Mesenchymal stem cell (in vitro differentiated cells and primary cell): ENCODE measurements at regions not wholly inside any gene's neighbourhood (a gene's known extent, or its start where the extent isn't known, plus 50 kb on each side); places are given as distances from the start of the nearest gene placed in this dataset.

Experiments used
- DNase-seq: peaks from one replicate; pipeline ENCODE4 v3.0.0-alpha.2; 2013
- H2AFZ ChIP-seq: one replicate; pipeline ENCODE4 v1.6.1; 2013; ENCODE audit warnings: low read depth, mild to moderate bottlenecking, control low read depth, inconsistent platforms, low read length, moderate library complexity
- H2AK5ac ChIP-seq: 2 replicates; pipeline ENCODE4 v1.6.1; 2013; ENCODE audit warnings: low read length, moderate library complexity, mild to moderate bottlenecking, inconsistent platforms; ENCODE audit not compliant: severe bottlenecking
- H2BK120ac ChIP-seq: one replicate; pipeline ENCODE4 v1.6.1; 2013; ENCODE audit warnings: low read depth, mild to moderate bottlenecking, inconsistent platforms, low read length, moderate library complexity
- H2BK12ac ChIP-seq, 2 experiments: one replicate each; pipeline ENCODE4 v1.6.1; 2013; ENCODE audit warnings: inconsistent platforms in 2 of 2, low read length in 2 of 2, mild to moderate bottlenecking in 2 of 2, moderate library complexity in 2 of 2, control low read depth in 1 of 2
- H2BK15ac ChIP-seq: one replicate; pipeline ENCODE4 v1.6.1; 2013; ENCODE audit warnings: mild to moderate bottlenecking, low read depth, inconsistent platforms; ENCODE audit not compliant: poor library complexity, severe bottlenecking
- H2BK5ac ChIP-seq: 2 replicates; pipeline ENCODE4 v1.6.1; 2013; ENCODE audit warnings: low read depth, mild to moderate bottlenecking, low read length, control low read depth, inconsistent platforms; ENCODE audit not compliant: poor library complexity, severe bottlenecking
- H3K14ac ChIP-seq, 2 experiments: one replicate each; pipeline ENCODE4 v1.6.1; 2013; ENCODE audit warnings: inconsistent platforms in 2 of 2, low read length in 2 of 2, control low read depth in 1 of 2, mild to moderate bottlenecking in 1 of 2, moderate library complexity in 1 of 2
- H3K18ac ChIP-seq, 2 experiments: one replicate each; pipeline ENCODE4 v1.6.1; 2013; ENCODE audit warnings: inconsistent platforms in 2 of 2, low read length in 2 of 2, control low read depth in 1 of 2, low read depth in 1 of 2, mild to moderate bottlenecking in 1 of 2
- H3K23ac ChIP-seq, 2 experiments: one replicate each; pipeline ENCODE4 v1.6.1; 2013; ENCODE audit warnings: inconsistent platforms in 2 of 2, low read length in 2 of 2, mild to moderate bottlenecking in 2 of 2, moderate library complexity in 2 of 2, control low read depth in 1 of 2
- H3K27ac ChIP-seq: 2 replicates; pipeline ENCODE4 v1.5.1; 2013; ENCODE audit warnings: mild to moderate bottlenecking, moderate library complexity, low read length, control low read depth, inconsistent platforms; ENCODE audit not compliant: poor library complexity, severe bottlenecking
- H3K27me3 ChIP-seq, 2 experiments: 2 replicates each; pipeline versions ENCODE4 v1.6.1 to v1.7.0; 2013; ENCODE audit warnings: low read length in 2 of 2, mild to moderate bottlenecking in 2 of 2, moderate library complexity in 2 of 2, control low read depth in 1 of 2, inconsistent platforms in 1 of 2; ENCODE audit not compliant: control insufficient read depth in 1 of 2, insufficient read depth in 1 of 2
- H3K36me3 ChIP-seq, 2 experiments: 2 replicates each; pipeline versions ENCODE4 v1.6.1 to v1.7.0; 2013; ENCODE audit warnings: low read length in 2 of 2, control low read depth in 1 of 2, inconsistent platforms in 1 of 2, low read depth in 1 of 2, mild to moderate bottlenecking in 1 of 2; ENCODE audit not compliant: insufficient read depth in 2 of 2, control insufficient read depth in 1 of 2
- H3K4ac ChIP-seq, 2 experiments: one replicate each; pipeline ENCODE4 v1.6.1; 2013; ENCODE audit warnings: inconsistent platforms in 2 of 2, low read length in 2 of 2, mild to moderate bottlenecking in 2 of 2, moderate library complexity in 2 of 2, control low read depth in 1 of 2, low read depth in 1 of 2
- H3K4me1 ChIP-seq: 2 replicates; pipeline ENCODE4 v1.6.1; 2013; ENCODE audit warnings: low read depth, low read length, control low read depth; ENCODE audit not compliant: control insufficient read depth, insufficient read depth
- H3K4me2 ChIP-seq: 2 replicates; pipeline ENCODE4 v1.6.1; 2013; ENCODE audit warnings: low read length, mild to moderate bottlenecking, inconsistent platforms; ENCODE audit not compliant: poor library complexity, severe bottlenecking
- H3K4me3 ChIP-seq, 2 experiments: 2 replicates each; pipeline versions ENCODE4 v1.5.1 to v1.7.0; 2013; ENCODE audit warnings: low read length in 2 of 2, mild to moderate bottlenecking in 2 of 2, control low read depth in 1 of 2, low read depth in 1 of 2; ENCODE audit not compliant: insufficient read depth in 1 of 2
- H3K79me1 ChIP-seq: replicated peaks from 2 replicates; pipeline ENCODE4 v1.6.1; 2013; ENCODE audit warnings: mild to moderate bottlenecking, control low read depth, low read length, inconsistent platforms; ENCODE audit not compliant: poor library complexity, severe bottlenecking
- H3K9ac ChIP-seq: 2 replicates; pipeline ENCODE4 v1.7.0; 2013; ENCODE audit warnings: mild to moderate bottlenecking, low read length, moderate library complexity
- H3K9me3 ChIP-seq: 2 replicates; pipeline ENCODE4 v1.7.0; 2013; ENCODE audit warnings: mild to moderate bottlenecking, low read length; ENCODE audit not compliant: control insufficient read depth
- H4K8ac ChIP-seq: one replicate; pipeline ENCODE4 v1.6.1; 2013; ENCODE audit warnings: inconsistent platforms, mild to moderate bottlenecking, low read length, moderate library complexity
- H4K91ac ChIP-seq: one replicate; pipeline ENCODE4 v1.6.1; 2013; ENCODE audit warnings: mild to moderate bottlenecking, low read length, inconsistent platforms
- WGBS: methylation state at CpG from one replicate; pipeline ENCODE4 v1.1.7; 2013; ENCODE audit warnings: mixed read lengths; 5-methylcytosine and 5-hydroxymethylcytosine counted together

- Histone ChIP-seq H3K23ac (no peak overlapping the region), H4K91ac (no peak overlapping the region), H2BK15ac (no peak overlapping the region), H3K4me2 (no peak overlapping the region), H3K9ac (no peak overlapping the region), H3K4me3 (no peak overlapping the region), H3K27ac (no peak overlapping the region), H2BK12ac (no peak overlapping the region), H2AK5ac (no peak overlapping the region), H4K8ac (no peak overlapping the region), H3K4ac (no peak overlapping the region), H2AFZ (no peak overlapping the region), H2BK120ac (no peak overlapping the region), H2BK5ac (no peak overlapping the region), H3K27me3 (no peaks in the 10 kb centered on the region), H3K4me1 (no peaks in the 10 kb centered on the region), H3K36me3 (no peaks in the 10 kb centered on the region), H3K14ac (no peak overlapping the region), H3K79me1 (no peaks in the 10 kb centered on the region), H3K9me3 (no peaks in the 10 kb centered on the region), H3K18ac (no peak overlapping the region)
- DNase-seq: peak; percentile 43
- WGBS: 80% methylated on average over 1 of the region's 2 CpGs
Measured at GRCh38 chr6:66238851-66239250, 531.8 kb upstream of the EYS start.

DNA sequence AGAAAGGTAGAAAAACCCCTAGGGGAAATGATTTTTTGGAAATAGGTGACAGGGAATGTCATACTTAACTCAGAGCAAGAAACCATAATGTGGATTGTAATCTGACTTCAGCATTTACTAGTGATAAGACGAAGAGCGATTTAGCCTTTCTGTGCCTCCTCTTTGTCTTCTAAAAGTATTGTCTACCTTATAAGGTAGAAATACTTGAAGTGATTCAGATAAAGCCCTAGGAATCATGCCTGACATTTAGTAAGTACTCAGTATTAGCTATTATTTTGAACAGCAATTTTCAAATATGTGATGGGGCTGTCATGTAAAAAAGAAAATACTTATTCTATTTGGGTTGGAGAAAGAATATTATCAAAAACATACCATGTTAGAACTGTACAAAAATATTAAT, 525.9 kb upstream of the EYS start:
- H3K9me3 ChIP-seq: no peaks in the 10 kb centered on the region
- DNase-seq: no peak

DNA sequence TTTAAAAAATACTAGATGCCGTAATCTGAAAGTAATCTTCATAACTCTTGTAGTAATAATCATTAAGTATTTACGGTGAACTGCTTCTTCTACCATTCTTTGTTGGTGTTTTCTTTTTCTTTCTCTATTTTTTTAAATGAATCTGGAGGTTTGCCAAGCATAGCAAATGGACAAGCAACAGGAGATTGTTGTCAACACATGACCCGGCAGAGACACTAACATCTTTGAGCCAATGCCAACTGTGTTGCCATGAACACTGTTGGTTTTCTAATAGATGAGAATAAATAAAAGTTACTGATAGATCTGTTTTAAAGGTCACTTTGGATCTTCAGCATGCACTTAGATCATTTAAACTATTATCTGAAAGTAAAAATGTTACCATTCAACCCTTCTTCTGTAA, 523.6 kb upstream of the EYS start:
- H3K36me3 ChIP-seq: no peaks in the 10 kb centered on the region
- H3K79me1 ChIP-seq: no peaks in the 10 kb centered on the region
- no peak overlapping the region for H4K8ac ChIP-seq
- 75% methylated on average over 1 of the region's 3 CpGs for WGBS
- no peak overlapping the region for H2BK120ac ChIP-seq
- no peak overlapping the region for H2BK5ac ChIP-seq
- no peak overlapping the region for H3K4me3 ChIP-seq
- H3K27me3 ChIP-seq: no peaks in the 10 kb centered on the region
- no peak for DNase-seq
- H2AFZ ChIP-seq: no peak overlapping the region
- no peak overlapping the region for H2AK5ac ChIP-seq
- no peak overlapping the region for H3K27ac ChIP-seq
- H3K18ac ChIP-seq: no peak overlapping the region
- no peak overlapping the region for H2BK12ac ChIP-seq
- no peak overlapping the region for H3K9ac ChIP-seq
- H3K4me1 ChIP-seq: no peaks in the 10 kb centered on the region
- H3K4ac ChIP-seq: no peak overlapping the region
- H3K9me3 ChIP-seq: no peaks in the 10 kb centered on the region
- H2BK15ac ChIP-seq: no peak overlapping the region
- H4K91ac ChIP-seq: no peak overlapping the region
- no peak overlapping the region for H3K14ac ChIP-seq
- H3K23ac ChIP-seq: no peak overlapping the region
- H3K4me2 ChIP-seq: no peak overlapping the region

More for the DNA sequence above, 525.9 kb upstream of the EYS start:
- no peaks in the 10 kb centered on the region for H3K79me1 ChIP-seq
- no peak overlapping the region for H2BK12ac ChIP-seq
- no peaks in the 10 kb centered on the region for H3K36me3 ChIP-seq
- no CpG with 5 or more reads among the region's 2 CpGs for WGBS
- no peak overlapping the region for H3K4me2 ChIP-seq
- H2BK120ac ChIP-seq: no peak overlapping the region
- H3K23ac ChIP-seq: no peak overlapping the region
- H3K27me3 ChIP-seq: no peaks in the 10 kb centered on the region
- H4K8ac ChIP-seq: no peak overlapping the region
- no peak overlapping the region for H2AK5ac ChIP-seq
- H2AFZ ChIP-seq: no peak overlapping the region
- H3K27ac ChIP-seq: no peak overlapping the region
- no peak overlapping the region for H2BK5ac ChIP-seq
- H4K91ac ChIP-seq: no peak overlapping the region
- H3K4me1 ChIP-seq: no peaks in the 10 kb centered on the region
- H3K18ac ChIP-seq: no peak overlapping the region
- H3K4ac ChIP-seq: no peak overlapping the region
- H3K9ac ChIP-seq: no peak overlapping the region
- no peak overlapping the region for H3K4me3 ChIP-seq
- H2BK15ac ChIP-seq: no peak overlapping the region
- no peak overlapping the region for H3K14ac ChIP-seq

- no peaks in the 10 kb centered on the region for H3K4me1 ChIP-seq
- no peak overlapping the region for H3K23ac ChIP-seq
- no peaks in the 10 kb centered on the region for H3K9me3 ChIP-seq
- H2AFZ ChIP-seq: no peak overlapping the region
- no peak overlapping the region for H2BK5ac ChIP-seq
- H3K4me2 ChIP-seq: no peak overlapping the region
- H3K79me1 ChIP-seq: no peaks in the 10 kb centered on the region
- H3K14ac ChIP-seq: no peak overlapping the region
- H4K8ac ChIP-seq: no peak overlapping the region
- H4K91ac ChIP-seq: no peak overlapping the region
- no peak overlapping the region for H3K4ac ChIP-seq
- 74% methylated on average over 1 of the region's 2 CpGs for WGBS
- H3K27ac ChIP-seq: no peak overlapping the region
- no peak overlapping the region for H2BK15ac ChIP-seq
- no peak overlapping the region for H2BK120ac ChIP-seq
- no peak for DNase-seq
- H3K18ac ChIP-seq: peak overlapping the region in 1 of 2 experiments; percentile 21
- H3K36me3 ChIP-seq: no peaks in the 10 kb centered on the region
- no peak overlapping the region for H2AK5ac ChIP-seq
- no peaks in the 10 kb centered on the region for H3K27me3 ChIP-seq
- no peak overlapping the region for H3K4me3 ChIP-seq
- no peak overlapping the region for H2BK12ac ChIP-seq
- H3K9ac ChIP-seq: no peak overlapping the region
Measured at GRCh38 chr6:66226109-66226508, 519.1 kb upstream of the EYS start.
